Suppressor macrophage treated with lipopolysaccharide for 4 hours (primary cell): ENCODE measurements at regions not wholly inside any gene's neighbourhood (a gene's known extent, or its start where the extent isn't known, plus 50 kb on each side); places are given as distances from the start of the nearest gene placed in this dataset.
"Not testable (repeated sequence)": the region's sequence is repeated elsewhere in the genome, so short reads cannot be mapped to it uniquely, and the experiment has no call there.

ENCODE experiments used
- DNase-seq: peaks from one replicate; pipeline ENCODE4 v3.0.0-alpha.2; 2020

GRCh38 chr3:82000773-82001172 lies 239.3 kb upstream of the GBE1 start:
- DNase-seq, result no peak

- DNase-seq, result no peak
These were observed 238.9 kb upstream of the GBE1 start for GRCh38 chr3:82000350-82000749.

GRCh38 chr3:81998907-81999306 lies 237.5 kb upstream of the GBE1 start:
- no peak for DNase-seq

GRCh38 chr3:81998139-81998755 lies 236.8 kb upstream of the GBE1 start:
- no peak for DNase-seq

GRCh38 chr3:81997390-81997789 lies 235.9 kb upstream of the GBE1 start:
- DNase-seq, result no peak

GRCh38 chr3:81995329-81995728 lies 233.9 kb upstream of the GBE1 start:
- DNase-seq, result no peak

GRCh38 chr3:81989758-81990157 lies 228.3 kb upstream of the GBE1 start:
- DNase-seq, result no peak

- DNase-seq, result no peak
These were observed 227.8 kb upstream of the GBE1 start for GRCh38 chr3:81989274-81989673.

- not testable (repeated sequence) for DNase-seq
These were observed 226.0 kb upstream of the GBE1 start for GRCh38 chr3:81987412-81987811.

- DNase-seq, result no peak
These were observed 224.7 kb upstream of the GBE1 start for GRCh38 chr3:81985996-81986723.

- no peak for DNase-seq
These were observed 221.9 kb upstream of the GBE1 start for GRCh38 chr3:81983382-81983781.

GRCh38 chr3:81980596-81981494 lies 219.4 kb upstream of the GBE1 start:
- no peak for DNase-seq

GRCh38 chr3:81974751-81975150 lies 213.3 kb upstream of the GBE1 start:
- no peak for DNase-seq

- DNase-seq, result no peak
These were observed 207.2 kb upstream of the GBE1 start for GRCh38 chr3:81968658-81969057.

- no peak for DNase-seq
These were observed 205.9 kb upstream of the GBE1 start for GRCh38 chr3:81967393-81967792.

GRCh38 chr3:81965696-81966095 lies 204.3 kb upstream of the GBE1 start:
- no peak for DNase-seq

- no peak for DNase-seq
These were observed 201.0 kb upstream of the GBE1 start for GRCh38 chr3:81962396-81962795.

GRCh38 chr3:81958972-81959640 lies 197.7 kb upstream of the GBE1 start:
- peak; percentile 4 for DNase-seq

GRCh38 chr3:81955878-81956277 lies 194.4 kb upstream of the GBE1 start:
- DNase-seq, result no peak

GRCh38 chr3:81953111-81953510 lies 191.7 kb upstream of the GBE1 start:
- DNase-seq, result no peak

- no peak for DNase-seq
These were observed 190.7 kb upstream of the GBE1 start for GRCh38 chr3:81952141-81952540.

- DNase-seq, result no peak
These were observed 190.2 kb upstream of the GBE1 start for GRCh38 chr3:81951636-81952035.

GRCh38 chr3:81951106-81951505 lies 189.7 kb upstream of the GBE1 start:
- no peak for DNase-seq
